EH (cell line): ENCODE measurements at regions not wholly inside any gene's neighbourhood (a gene's known extent, or its start where the extent isn't known, plus 50 kb on each side); places are given as distances from the start of the nearest gene placed in this dataset.

Experiments
- DNase-seq: peaks from one replicate; pipeline ENCODE4 v3.0.0-alpha.2; 2015; ENCODE audit warnings: low read depth

GRCh38 chrX:117215683-117216082, 752.9 kb upstream of the CT83 start:
- DNase-seq: no peak

DNA sequence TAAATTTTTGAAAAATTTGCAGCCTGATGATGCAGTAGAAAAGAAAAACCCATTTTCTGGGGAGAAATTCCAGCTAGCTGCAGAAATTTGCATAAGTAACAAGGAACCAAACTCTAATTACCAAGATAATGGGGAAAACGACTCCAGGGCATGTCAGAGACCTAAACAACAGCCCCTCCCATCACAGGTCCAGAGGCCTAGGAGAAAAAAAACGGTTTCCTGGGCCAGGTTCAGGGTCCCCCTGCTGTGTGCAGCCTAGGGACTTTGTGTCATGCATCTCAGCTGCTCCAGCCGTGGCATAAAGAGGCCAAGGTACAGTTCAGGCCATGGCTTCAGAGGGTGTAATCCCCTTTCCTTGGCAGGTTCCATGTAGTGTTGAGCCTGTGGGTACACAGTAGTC, 733.7 kb upstream of the CT83 start:
- DNase-seq: no peak

DNA sequence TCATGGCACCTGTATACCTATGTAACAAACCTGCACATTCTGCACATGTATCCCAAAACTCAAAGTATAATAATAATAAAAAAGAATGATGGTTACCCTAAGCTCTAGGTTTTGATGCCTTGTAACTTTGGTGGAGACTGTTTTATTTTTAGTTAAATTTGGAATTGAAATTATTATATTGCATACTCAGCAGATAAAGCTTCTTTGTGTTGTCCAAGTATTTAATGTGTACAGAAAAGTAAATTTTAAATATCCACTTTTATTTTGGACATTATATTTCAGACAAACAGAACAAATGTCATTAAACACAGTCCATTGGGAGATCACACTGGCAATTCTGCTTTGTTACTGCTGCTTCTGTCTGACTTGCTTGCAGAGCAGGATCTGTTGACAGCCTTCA, 684.5 kb upstream of the CT83 start:
- no peak for DNase-seq

DNA sequence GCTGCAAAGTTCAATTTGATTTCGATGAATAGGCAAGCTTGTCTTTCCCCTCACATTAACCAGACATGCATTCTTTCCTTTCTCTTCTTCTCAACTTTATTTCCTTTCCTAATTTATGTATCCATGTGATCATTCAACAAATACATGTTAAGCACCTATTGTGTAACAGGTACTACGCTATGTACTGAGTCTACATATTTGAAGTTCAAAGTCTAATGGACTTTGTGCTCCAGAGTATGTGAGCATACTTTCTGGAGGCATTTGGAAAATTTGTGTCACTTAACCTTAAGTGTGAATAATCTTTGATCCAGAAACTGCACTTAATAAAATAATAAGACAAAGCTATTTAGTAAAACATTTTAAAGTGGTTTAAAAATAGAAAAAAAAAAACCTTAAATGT, 675.3 kb upstream of the CT83 start:
- no peak for DNase-seq

GRCh38 chrX:117134983-117135382, 672.2 kb upstream of the CT83 start:
- DNase-seq: no peak

DNA sequence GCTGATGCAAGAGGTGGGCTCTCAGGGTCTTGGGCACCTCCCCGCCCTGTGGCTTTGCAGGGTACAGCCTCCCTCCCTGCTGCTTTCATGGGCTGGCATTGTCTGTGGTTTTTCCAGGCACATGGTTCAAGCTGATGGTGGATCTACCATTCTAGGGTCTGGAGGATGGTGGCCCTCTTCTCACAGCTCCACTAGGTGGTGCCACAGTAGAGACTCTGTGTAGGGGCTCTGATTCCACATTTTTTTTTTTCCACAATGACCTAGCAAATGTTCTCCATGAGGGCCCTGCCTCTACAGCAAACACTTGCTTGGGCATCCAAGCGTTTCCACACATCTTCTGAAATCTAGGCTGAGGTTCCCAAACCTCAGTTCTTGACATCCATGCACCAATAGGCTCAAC, 657.9 kb upstream of the CT83 start:
- no peak for DNase-seq

- DNase-seq: no peak
These were observed 633.8 kb upstream of the CT83 start for GRCh38 chrX:117096528-117096927.

DNA sequence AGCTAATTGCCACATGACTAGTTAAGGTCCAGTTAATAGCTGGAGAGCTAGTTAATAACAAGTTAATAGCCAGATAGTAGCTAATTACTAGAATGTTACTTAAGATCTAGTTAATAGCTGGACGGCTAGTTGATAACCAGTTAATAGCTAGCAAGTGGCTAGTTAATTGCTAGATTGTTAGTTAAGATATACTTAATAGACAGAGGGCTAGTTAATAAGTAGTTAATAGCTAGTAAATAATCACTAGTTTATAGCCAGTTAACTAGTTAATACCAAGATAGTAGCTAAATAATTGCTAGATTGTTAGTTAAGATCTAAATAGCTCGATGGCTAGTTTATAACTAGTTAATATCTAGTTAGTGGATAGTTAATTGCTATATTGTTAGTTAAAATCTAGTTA, 632.6 kb upstream of the CT83 start:
- DNase-seq: no peak

DNA sequence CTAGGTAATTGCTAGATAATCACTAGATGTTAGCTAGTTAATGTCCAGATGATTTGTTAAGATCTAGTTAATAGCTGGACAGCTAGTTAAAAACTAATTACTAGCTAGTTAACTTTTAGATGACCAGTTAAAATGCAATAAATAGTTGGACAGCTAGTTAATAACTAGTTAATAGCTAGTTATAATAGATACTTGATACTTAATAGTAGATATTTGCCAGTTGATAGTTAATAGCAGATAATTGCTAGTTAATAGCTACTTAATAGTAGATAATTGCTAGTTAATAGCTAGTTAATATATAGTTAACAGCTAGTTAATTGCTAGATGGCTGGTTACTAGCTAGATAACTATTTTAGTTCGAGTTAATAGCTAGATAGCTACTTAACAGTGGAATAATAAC, 631.4 kb upstream of the CT83 start:
- DNase-seq: no peak

DNA sequence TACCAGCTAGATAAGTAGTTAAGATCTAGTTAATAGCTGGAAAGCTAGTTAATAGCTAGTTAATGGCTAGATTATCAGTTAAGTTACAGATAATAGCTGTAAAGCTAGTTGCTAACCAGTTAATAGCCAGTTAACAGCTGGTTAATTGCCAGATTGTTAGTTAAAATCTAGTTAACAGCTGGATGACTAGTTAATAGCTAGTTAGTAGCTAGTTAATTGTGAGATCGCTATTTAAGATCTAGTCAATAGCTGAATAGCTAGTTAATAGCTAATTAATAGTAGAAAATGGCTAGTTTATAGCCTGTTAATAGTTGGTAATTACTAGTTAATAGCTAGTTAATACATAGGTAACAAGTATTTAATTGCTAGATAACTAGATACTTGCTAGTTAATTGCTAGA, 630.5 kb upstream of the CT83 start:
- DNase-seq: no peak

DNA sequence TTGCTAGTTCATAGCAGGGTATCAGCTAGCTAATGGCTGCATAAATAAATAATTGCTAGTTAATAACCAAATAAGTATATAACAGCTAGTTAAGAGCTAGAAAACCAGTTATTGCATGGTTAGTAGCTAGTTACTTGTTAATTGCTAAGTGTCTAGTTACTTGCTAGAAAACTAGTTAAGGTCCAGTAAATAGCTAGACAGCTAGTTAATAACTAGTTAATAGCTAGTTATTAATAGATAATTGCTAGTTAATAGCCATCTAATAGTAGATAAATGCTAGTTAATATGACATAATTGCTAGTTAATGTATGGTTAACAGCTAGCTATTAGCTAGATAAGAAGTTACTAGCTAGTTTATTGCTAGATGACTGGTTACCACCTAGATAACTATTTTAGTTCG, 629.9 kb upstream of the CT83 start:
- no peak for DNase-seq

GRCh38 chrX:117063224-117063623, 600.4 kb upstream of the CT83 start:
- DNase-seq: no peak

- DNase-seq: no peak
These were observed 597.1 kb upstream of the CT83 start for GRCh38 chrX:117059848-117060247.

DNA sequence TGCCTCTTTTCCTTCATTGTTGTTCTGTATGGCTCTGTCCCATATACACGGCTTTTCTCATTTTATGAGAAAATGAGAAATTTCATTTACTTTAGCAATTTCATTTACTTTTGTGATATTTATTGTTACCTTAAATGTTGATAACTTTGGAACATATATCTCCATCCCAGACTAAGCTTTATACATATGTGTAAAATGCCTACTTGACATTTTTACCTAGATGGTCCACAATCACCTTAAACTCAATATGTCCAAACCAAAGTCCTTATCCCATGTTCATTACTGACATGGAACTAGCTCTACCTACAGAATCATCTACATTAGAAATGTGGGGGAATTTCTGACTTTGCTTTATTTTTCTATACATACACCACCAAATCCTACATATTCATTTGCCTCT, 590.5 kb upstream of the CT83 start:
- DNase-seq: no peak

DNA sequence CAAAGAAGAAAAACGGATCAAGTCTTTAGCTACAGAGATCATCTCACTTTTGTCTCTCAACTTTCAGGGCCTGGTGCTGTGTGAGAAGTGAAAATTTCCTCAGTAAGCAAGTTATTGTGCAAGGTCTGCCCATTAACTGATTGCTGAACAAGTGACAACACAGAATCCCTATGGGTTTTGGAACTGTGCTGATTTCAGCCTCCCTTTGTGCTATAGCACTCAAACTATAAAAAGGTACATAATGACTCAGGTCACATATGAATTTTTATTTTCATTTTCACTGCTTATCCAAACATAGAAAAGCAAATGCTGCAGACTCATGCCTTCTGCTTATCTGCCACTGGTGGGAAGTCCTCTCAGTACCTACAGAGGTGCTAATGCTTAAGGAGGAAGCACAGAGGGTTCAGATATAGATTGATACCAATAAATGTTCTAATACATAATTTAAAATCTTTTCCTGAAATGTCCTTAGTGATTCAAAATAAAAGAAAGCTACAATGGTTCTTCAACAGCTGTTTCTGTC, 576.2 kb upstream of the CT83 start:
- no peak for DNase-seq

DNA sequence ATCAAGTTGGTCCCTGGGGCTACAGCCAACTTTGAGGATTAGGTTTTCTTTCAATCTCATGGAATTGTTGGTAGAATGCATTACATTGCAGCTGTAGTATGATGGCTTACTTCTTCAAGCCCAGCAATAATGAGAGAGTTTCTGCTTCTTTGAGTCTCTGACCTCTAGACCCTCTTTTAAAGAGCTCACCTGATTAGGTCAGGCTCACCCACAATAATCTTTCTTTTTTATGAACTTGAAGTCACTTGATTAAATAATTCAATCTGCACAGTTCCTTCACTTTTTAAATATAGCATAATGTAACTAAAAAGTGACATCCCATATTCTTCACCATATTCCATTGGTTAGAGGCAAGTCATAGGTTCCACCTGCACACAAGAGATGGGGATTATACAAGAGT, 547.5 kb upstream of the CT83 start:
- DNase-seq: no peak

GRCh38 chrX:117002981-117003380, 540.2 kb upstream of the CT83 start:
- DNase-seq: no peak

DNA sequence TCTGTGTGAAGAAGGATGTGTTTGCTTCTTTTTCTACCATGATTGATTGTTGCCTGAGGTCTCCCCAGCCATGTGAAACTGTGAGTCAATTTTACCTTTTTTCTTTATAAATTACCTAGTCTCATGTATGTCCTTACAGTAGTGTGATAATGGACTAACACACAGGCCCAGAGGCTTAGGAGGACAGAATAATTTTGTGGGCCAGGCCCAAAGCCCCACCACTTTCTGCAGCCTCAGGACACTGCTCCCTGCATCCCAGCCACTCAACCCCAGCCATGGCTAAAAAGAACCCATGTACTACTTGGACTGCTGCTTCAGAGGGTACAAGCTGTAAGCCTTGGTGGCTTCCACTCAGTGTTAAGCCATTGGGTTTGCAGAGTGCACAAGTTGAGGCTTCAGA, 512.7 kb upstream of the CT83 start:
- no peak for DNase-seq

- DNase-seq: no peak
These were observed 509.6 kb upstream of the CT83 start for GRCh38 chrX:116972362-116972761.

DNA sequence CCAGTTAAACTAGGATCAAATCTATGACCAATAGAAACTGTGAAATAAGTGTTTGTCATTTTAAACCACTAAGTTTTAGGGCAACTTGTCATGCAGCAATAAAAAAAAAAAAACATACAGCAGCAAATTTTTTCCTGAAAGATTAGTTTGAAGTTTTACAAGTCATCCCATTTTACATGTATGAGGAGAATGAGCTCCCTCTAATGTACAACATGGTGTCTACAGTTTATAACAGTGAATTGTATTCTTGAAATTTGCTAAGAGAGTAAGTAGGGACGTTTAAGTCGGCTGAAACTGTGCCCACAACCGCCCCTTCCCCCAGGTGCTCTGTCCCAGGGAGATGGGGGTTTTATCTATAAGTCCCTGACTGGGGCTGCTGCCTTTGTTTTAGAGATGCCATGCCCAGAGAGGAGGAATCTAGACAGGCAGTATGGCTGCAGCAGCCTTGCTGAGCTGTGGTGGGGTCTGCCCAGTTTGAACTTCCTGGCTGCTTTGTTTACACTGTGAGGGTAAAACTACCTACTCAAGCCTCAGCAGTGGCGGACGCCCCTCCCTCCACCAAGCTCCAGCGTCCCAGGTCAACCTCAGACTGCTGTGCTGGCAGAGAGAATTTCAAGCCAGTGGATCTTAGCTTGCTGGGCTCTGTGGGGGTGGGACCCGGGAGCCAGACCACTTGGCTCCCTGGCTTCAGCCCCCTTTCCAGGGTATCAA, 499.3 kb upstream of the CT83 start:
- peak; percentile 1 for DNase-seq

- DNase-seq: no peak
These were observed 467.5 kb upstream of the CT83 start for GRCh38 chrX:116930311-116930710.

- no peak for DNase-seq
These were observed 434.8 kb upstream of the CT83 start for GRCh38 chrX:116897526-116897925.

DNA sequence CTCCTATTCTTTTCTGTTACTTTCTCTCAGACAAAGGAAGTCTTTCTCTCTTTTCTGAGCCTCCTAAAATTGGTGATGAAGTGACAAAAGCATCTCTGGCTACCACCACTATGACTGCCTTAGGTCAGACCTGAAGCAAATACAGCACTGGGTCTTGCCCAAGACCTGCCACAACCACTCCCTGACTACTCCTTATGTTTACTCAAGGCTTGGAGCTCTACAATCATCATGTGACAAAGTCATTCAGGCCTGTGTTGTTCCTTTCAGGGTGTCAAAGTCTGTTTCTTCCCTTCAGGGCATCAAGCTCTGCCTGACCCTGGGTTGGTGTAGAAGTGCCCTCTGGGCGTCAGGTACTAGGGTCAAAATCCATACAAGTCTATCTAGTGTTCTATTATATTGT, 419.2 kb upstream of the CT83 start:
- DNase-seq: no peak

DNA sequence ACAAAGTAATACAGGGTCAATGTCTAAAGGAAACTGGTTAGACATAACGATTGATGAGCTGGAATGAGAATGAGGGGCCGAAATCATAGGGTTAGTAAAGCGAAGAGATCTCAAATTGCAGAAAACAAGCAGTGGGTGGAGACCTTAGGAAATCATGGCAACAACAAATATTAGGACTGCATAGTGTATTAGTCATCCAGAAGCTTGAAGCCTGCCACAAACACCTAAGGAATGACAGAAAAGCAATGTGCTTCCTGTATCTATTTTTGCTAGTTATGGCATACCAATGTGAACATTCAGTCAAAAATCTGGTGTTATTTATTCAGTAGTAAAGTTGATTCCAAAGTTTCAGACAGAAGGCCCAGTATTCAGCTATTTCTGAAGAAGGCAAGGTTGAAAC, 410.9 kb upstream of the CT83 start:
- DNase-seq: peak; percentile 78
